SK-N-SH treated with all-trans-retinoic acid at 6 μM for 48 hours (cell line): ENCODE measurements at regions not wholly inside any gene's neighbourhood (a gene's known extent, or its start where the extent isn't known, plus 50 kb on each side); places are given as distances from the start of the nearest gene placed in this dataset.

Experiments
- ATAC-seq: fragments of 200-7000 bp; cut with Tn5 transposase; 3 replicates; pipeline ENCODE4 v1.9.1; 2020; ENCODE audit warnings: mild to moderate bottlenecking, moderate library complexity
- ARNTL ChIP-seq: fragments of 450-650 bp; formaldehyde crosslinking; IDR thresholded peaks from 2 replicates; pipeline ENCODE4 v1.5.0; 2020; ENCODE audit warnings: low read depth, mild to moderate bottlenecking, moderate library complexity, borderline replicate concordance
- BACH2 ChIP-seq: fragments of 250-450 bp; sonication (Bioruptor Pico); IDR thresholded peaks from 2 replicates; pipeline ENCODE4 v1.9.0; 2021; ENCODE audit warnings: mild to moderate bottlenecking, borderline replicate concordance
- CSDC2 ChIP-seq: fragments of 250-450 bp; sonication (Bioruptor Pico); IDR thresholded peaks from 2 replicates; pipeline ENCODE4 v1.5.0; 2020; ENCODE audit warnings: mild to moderate bottlenecking, moderate library complexity
- ESRRG ChIP-seq: fragments of 250-450 bp; sonication (Bioruptor Pico); IDR thresholded peaks from 2 replicates; pipeline ENCODE4 v1.6.1; 2021; ENCODE audit warnings: mild to moderate bottlenecking
- GLIS3 ChIP-seq: fragments of 250-450 bp; sonication (Bioruptor Pico); IDR thresholded peaks from 2 replicates; pipeline ENCODE4 v1.5.0; 2020; ENCODE audit warnings: mild to moderate bottlenecking, moderate library complexity
- ISL1 ChIP-seq: fragments of 250-450 bp; sonication (Bioruptor Pico); IDR thresholded peaks from 2 replicates; pipeline ENCODE4 v2.1.2; 2022; ENCODE audit warnings: mild to moderate bottlenecking, moderate library complexity
- OSR1 ChIP-seq: fragments of 250-450 bp; sonication (Bioruptor Pico); IDR thresholded peaks from 2 replicates; pipeline ENCODE4 v1.8.0; 2022; ENCODE audit warnings: moderate library complexity, mild to moderate bottlenecking, inconsistent platforms
- POU6F1 ChIP-seq: fragments of 250-450 bp; sonication (Bioruptor Pico); IDR thresholded peaks from 2 replicates; pipeline ENCODE4 v1.8.0; 2021; ENCODE audit warnings: low read depth, mild to moderate bottlenecking, moderate library complexity, borderline replicate concordance
- PPARA ChIP-seq: fragments of 250-450 bp; sonication (Bioruptor Pico); IDR thresholded peaks from 2 replicates; pipeline ENCODE4 v1.5.0; 2020; ENCODE audit warnings: mild to moderate bottlenecking, borderline replicate concordance
- RARB ChIP-seq: fragments of 250-450 bp; sonication (Bioruptor Pico); IDR thresholded peaks from 2 replicates; pipeline ENCODE4 v1.8.0; 2021; ENCODE audit warnings: mild to moderate bottlenecking, moderate library complexity
- SNAI2 ChIP-seq: fragments of 250-450 bp; sonication (Bioruptor Pico); IDR thresholded peaks from 2 replicates; pipeline ENCODE4 v1.5.0; 2020; ENCODE audit warnings: mild to moderate bottlenecking, moderate library complexity
- TOX ChIP-seq: fragments of 250-450 bp; sonication (Bioruptor Pico); IDR thresholded peaks from 2 replicates; pipeline ENCODE4 v1.8.0; 2021; ENCODE audit warnings: mild to moderate bottlenecking, moderate library complexity, borderline replicate concordance
- ZC3H10 ChIP-seq: fragments of 250-450 bp; sonication (Bioruptor Pico); IDR thresholded peaks from 2 replicates; pipeline ENCODE4 v1.5.1; 2021; ENCODE audit warnings: mild to moderate bottlenecking, moderate library complexity
- ZFP3 ChIP-seq: fragments of 250-450 bp; sonication (Bioruptor Pico); IDR thresholded peaks from 2 replicates; pipeline ENCODE4 v1.5.0; 2020; ENCODE audit warnings: mild to moderate bottlenecking, moderate library complexity
- ZFP30 ChIP-seq: fragments of 450-650 bp; formaldehyde crosslinking; IDR thresholded peaks from 2 replicates; pipeline ENCODE4 v1.5.0; 2022; ENCODE audit warnings: mild to moderate bottlenecking, moderate library complexity
- ZNF565 ChIP-seq: fragments of 450-650 bp; formaldehyde crosslinking; conservative IDR thresholded peaks from 2 replicates; pipeline ENCODE4 v1.5.0; 2020; ENCODE audit warnings: low read depth, mild to moderate bottlenecking, moderate library complexity
- ZNF70 ChIP-seq: fragments of 450-650 bp; formaldehyde crosslinking; IDR thresholded peaks from 2 replicates; pipeline ENCODE4 v1.5.0; 2020; ENCODE audit warnings: mild to moderate bottlenecking, moderate library complexity
- ZNF8 ChIP-seq: fragments of 450-650 bp; formaldehyde crosslinking; IDR thresholded peaks from 2 replicates; pipeline ENCODE4 v1.5.0; 2020; ENCODE audit warnings: mild to moderate bottlenecking, moderate library complexity
- TF ChIP-seq, protein P1 (sequence below): fragments of 250-450 bp; sonication (Bioruptor Pico); IDR thresholded peaks from 2 replicates; pipeline ENCODE4 v1.5.0; 2020; ENCODE audit warnings: mild to moderate bottlenecking, moderate library complexity
- TF ChIP-seq, protein P2 (sequence below): fragments of 250-450 bp; sonication (Bioruptor Pico); IDR thresholded peaks from 2 replicates; pipeline ENCODE4 v1.5.1; 2021; ENCODE audit warnings: mild to moderate bottlenecking, moderate library complexity

DNA sequence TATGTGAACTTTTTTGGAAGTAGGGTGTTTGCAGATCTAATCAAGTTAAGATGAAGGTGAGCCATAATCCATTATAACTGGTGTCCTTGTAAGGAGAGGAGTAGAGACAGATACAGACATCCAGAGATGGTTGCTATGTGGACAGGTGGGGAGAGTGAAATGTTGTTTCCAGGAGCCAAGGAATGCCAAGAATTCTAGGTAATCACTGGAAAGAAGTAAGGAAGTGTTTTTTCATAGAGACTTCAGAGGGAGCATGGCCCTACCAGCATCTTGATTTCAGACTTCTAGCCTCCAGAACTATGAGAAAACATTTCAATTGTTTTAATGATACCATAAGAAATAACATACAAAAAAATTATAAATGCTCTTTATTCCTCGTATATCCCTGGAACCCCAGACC, 320.5 kb upstream of the ANO3 start (continued):
- TF ChIP-seq, protein P1, sequence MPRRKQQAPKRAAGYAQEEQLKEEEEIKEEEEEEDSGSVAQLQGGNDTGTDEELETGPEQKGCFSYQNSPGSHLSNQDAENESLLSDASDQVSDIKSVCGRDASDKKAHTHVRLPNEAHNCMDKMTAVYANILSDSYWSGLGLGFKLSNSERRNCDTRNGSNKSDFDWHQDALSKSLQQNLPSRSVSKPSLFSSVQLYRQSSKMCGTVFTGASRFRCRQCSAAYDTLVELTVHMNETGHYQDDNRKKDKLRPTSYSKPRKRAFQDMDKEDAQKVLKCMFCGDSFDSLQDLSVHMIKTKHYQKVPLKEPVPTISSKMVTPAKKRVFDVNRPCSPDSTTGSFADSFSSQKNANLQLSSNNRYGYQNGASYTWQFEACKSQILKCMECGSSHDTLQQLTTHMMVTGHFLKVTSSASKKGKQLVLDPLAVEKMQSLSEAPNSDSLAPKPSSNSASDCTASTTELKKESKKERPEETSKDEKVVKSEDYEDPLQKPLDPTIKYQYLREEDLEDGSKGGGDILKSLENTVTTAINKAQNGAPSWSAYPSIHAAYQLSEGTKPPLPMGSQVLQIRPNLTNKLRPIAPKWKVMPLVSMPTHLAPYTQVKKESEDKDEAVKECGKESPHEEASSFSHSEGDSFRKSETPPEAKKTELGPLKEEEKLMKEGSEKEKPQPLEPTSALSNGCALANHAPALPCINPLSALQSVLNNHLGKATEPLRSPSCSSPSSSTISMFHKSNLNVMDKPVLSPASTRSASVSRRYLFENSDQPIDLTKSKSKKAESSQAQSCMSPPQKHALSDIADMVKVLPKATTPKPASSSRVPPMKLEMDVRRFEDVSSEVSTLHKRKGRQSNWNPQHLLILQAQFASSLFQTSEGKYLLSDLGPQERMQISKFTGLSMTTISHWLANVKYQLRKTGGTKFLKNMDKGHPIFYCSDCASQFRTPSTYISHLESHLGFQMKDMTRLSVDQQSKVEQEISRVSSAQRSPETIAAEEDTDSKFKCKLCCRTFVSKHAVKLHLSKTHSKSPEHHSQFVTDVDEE, result no peak
- TF ChIP-seq PPARA (no peak), TOX (CRISPR knock-in tag) (no peak), ZNF8 (CRISPR knock-in tag) (no peak)

- TF ChIP-seq ESRRG (CRISPR knock-in tag) (no peak), SNAI2 (CRISPR knock-in tag) (no peak), BACH2 (CRISPR knock-in tag) (no peak), ZFP3 (CRISPR knock-in tag) (no peak), CSDC2 (CRISPR knock-in tag) (no peak), ZNF70 (CRISPR knock-in tag) (no peak), POU6F1 (CRISPR knock-in tag) (no peak), ISL1 (CRISPR knock-in tag) (no peak), ZC3H10 (no peak), ARNTL (CRISPR knock-in tag) (no peak), ZNF565 (CRISPR knock-in tag) (no peak), OSR1 (CRISPR knock-in tag) (no peak), PPARA (no peak), GLIS3 (no peak)
- TF ChIP-seq, protein P2, sequence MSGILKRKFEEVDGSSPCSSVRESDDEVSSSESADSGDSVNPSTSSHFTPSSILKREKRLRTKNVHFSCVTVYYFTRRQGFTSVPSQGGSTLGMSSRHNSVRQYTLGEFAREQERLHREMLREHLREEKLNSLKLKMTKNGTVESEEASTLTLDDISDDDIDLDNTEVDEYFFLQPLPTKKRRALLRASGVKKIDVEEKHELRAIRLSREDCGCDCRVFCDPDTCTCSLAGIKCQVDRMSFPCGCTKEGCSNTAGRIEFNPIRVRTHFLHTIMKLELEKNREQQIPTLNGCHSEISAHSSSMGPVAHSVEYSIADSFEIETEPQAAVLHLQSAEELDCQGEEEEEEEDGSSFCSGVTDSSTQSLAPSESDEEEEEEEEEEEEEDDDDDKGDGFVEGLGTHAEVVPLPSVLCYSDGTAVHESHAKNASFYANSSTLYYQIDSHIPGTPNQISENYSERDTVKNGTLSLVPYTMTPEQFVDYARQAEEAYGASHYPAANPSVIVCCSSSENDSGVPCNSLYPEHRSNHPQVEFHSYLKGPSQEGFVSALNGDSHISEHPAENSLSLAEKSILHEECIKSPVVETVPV, result no peak
- TF ChIP-seq, protein P1, result no peak
- ATAC-seq, result no peak
Measured at GRCh38 chr11:26014456-26015115, 317.3 kb upstream of the ANO3 start.

GRCh38 chr11:26017322-26017860, 314.5 kb upstream of the ANO3 start:
- ATAC-seq, result no peak
- TF ChIP-seq PPARA (no peak), POU6F1 (CRISPR knock-in tag) (no peak), RARB (no peak), BACH2 (CRISPR knock-in tag) (no peak), ZFP30 (CRISPR knock-in tag) (no peak), ZC3H10 (no peak), ZNF70 (CRISPR knock-in tag) (no peak)
- TF ChIP-seq, protein P2, result no peak
